Mesendoderm (in vitro differentiated cells): ENCODE measurements at regions not wholly inside any gene's neighbourhood (a gene's known extent, or its start where the extent isn't known, plus 50 kb on each side); places are given as distances from the start of the nearest gene placed in this dataset.
A peak's percentile ranks its signal among the peaks of the same experiment; 100 is the strongest.
"Not testable (repeated sequence)": the region's sequence is repeated elsewhere in the genome, so short reads cannot be mapped to it uniquely, and the experiment has no call there.

Experiments used
- DNase-seq: peaks from one replicate; pipeline ENCODE4 v3.0.0; 2013
- H2AK5ac ChIP-seq: 2 replicates; pipeline ENCODE4 v1.6.1; 2013; ENCODE audit warnings: low read length, inconsistent platforms
- H2BK120ac ChIP-seq: 2 replicates; pipeline ENCODE4 v1.6.1; 2013; ENCODE audit warnings: low read depth, mild to moderate bottlenecking, low read length, moderate library complexity, mixed read lengths
- H2BK15ac ChIP-seq: replicated peaks from 2 replicates; pipeline ENCODE4 v1.6.1; 2013; ENCODE audit warnings: low read depth, mild to moderate bottlenecking, moderate library complexity
- H2BK5ac ChIP-seq: 2 replicates; pipeline ENCODE4 v1.6.1; 2013; ENCODE audit warnings: low read length, inconsistent platforms
- H3K18ac ChIP-seq: 2 replicates; pipeline ENCODE4 v1.6.1; 2013; ENCODE audit warnings: mild to moderate bottlenecking, low read length, mixed read lengths
- H3K23ac ChIP-seq: one replicate; pipeline ENCODE4 v1.6.1; 2013; ENCODE audit warnings: low read length
- H3K27ac ChIP-seq: 2 replicates; pipeline ENCODE4 v1.5.1; 2013; ENCODE audit warnings: low read depth, mild to moderate bottlenecking, inconsistent platforms, low read length, moderate library complexity
- H3K27me3 ChIP-seq: 2 replicates; pipeline ENCODE4 v1.6.1; 2013; ENCODE audit warnings: low read length, control low read depth, mild to moderate bottlenecking, inconsistent platforms; ENCODE audit not compliant: insufficient read depth, poor library complexity
- H3K36me3 ChIP-seq: 2 replicates; pipeline ENCODE4 v1.6.1; 2013; ENCODE audit warnings: low read length, inconsistent platforms; ENCODE audit not compliant: control insufficient read depth, insufficient read depth
- H3K4ac ChIP-seq: one replicate; pipeline ENCODE4 v1.6.1; 2013; ENCODE audit warnings: low read depth, mild to moderate bottlenecking, low read length, moderate library complexity
- H3K4me1 ChIP-seq: 2 replicates; pipeline ENCODE4 v1.6.1; 2013; ENCODE audit warnings: low read depth, low read length, inconsistent platforms; ENCODE audit not compliant: control insufficient read depth
- H3K4me2 ChIP-seq: 2 replicates; pipeline ENCODE4 v1.6.1; 2013; ENCODE audit warnings: low read length
- H3K4me3 ChIP-seq: 2 replicates; pipeline ENCODE4 v1.5.1; 2013; ENCODE audit warnings: mild to moderate bottlenecking, low read length
- H3K56ac ChIP-seq: one replicate; pipeline ENCODE4 v1.6.1; 2013; ENCODE audit warnings: low read length
- H3K79me1 ChIP-seq: 2 replicates; pipeline ENCODE4 v1.6.1; 2013; ENCODE audit warnings: low read length, inconsistent platforms
- H3K79me2 ChIP-seq: 2 replicates; pipeline ENCODE4 v1.6.1; 2013; ENCODE audit warnings: mild to moderate bottlenecking, low read length; ENCODE audit not compliant: control insufficient read depth, insufficient read depth
- H3K9ac ChIP-seq: 2 replicates; pipeline ENCODE4 v1.6.1; 2013; ENCODE audit warnings: low read length, inconsistent platforms
- H4K5ac ChIP-seq: one replicate; pipeline ENCODE4 v1.6.1; 2013; ENCODE audit warnings: low read length
- H4K8ac ChIP-seq: one replicate; pipeline ENCODE4 v1.6.1; 2013; ENCODE audit warnings: low read depth, mild to moderate bottlenecking, control low read depth, low read length, moderate library complexity
- WGBS: extraction: QIAGEN DNeasy Blood & Tissue Kit; methylation state at CpG from one replicate; pipeline ENCODE4 v1.1.7; 2013; ENCODE audit warnings: low lambda C conversion rate, missing lambda C conversion rate; ENCODE audit not compliant: insufficient coverage; ENCODE audit errors: extremely low coverage; 5-methylcytosine and 5-hydroxymethylcytosine counted together

DNA sequence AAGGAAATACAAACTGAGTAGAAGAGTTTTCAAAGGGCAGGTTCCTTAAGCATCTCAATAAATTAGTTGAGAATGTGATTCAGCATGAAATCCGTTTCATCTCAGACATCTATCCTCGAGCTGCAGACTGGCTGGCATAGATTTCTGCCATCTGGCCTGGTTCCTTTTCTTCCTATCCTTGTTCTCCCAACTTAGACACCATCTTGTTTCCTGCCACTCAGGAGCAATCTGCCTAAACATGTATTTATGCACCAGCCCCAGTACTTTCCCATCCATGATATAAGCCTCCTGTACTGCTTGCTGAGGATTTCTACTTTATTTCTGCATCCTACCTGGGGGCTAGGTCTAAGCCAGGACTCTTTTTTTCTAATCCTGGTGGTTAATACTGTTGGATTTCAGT, 359.1 kb upstream of the C11orf87 start:
- H3K9ac ChIP-seq = no peak overlapping the region
- H2AK5ac ChIP-seq = no peak overlapping the region
- H3K23ac ChIP-seq = no peak overlapping the region
- H4K8ac ChIP-seq = no peak overlapping the region
- H3K4ac ChIP-seq = no peak overlapping the region
- H2BK5ac ChIP-seq = no peak overlapping the region
- H3K79me2 ChIP-seq = no peaks in the 10 kb centered on the region
- H4K5ac ChIP-seq = no peak overlapping the region
- DNase-seq = no peak
- H2BK120ac ChIP-seq = no peak overlapping the region
- no peaks in the 10 kb centered on the region for H3K79me1 ChIP-seq
- H3K4me3 ChIP-seq = no peak overlapping the region
- H3K4me2 ChIP-seq = no peak overlapping the region
- no peaks in the 10 kb centered on the region for H3K4me1 ChIP-seq
- no CpG with 5 or more reads among the region's 2 CpGs for WGBS
- H3K27ac ChIP-seq = no peak overlapping the region
- H2BK15ac ChIP-seq = no peak overlapping the region
- no peaks in the 10 kb centered on the region for H3K36me3 ChIP-seq
- no peak overlapping the region for H3K56ac ChIP-seq
- no peaks in the 10 kb centered on the region for H3K27me3 ChIP-seq
- no peak overlapping the region for H3K18ac ChIP-seq

DNA sequence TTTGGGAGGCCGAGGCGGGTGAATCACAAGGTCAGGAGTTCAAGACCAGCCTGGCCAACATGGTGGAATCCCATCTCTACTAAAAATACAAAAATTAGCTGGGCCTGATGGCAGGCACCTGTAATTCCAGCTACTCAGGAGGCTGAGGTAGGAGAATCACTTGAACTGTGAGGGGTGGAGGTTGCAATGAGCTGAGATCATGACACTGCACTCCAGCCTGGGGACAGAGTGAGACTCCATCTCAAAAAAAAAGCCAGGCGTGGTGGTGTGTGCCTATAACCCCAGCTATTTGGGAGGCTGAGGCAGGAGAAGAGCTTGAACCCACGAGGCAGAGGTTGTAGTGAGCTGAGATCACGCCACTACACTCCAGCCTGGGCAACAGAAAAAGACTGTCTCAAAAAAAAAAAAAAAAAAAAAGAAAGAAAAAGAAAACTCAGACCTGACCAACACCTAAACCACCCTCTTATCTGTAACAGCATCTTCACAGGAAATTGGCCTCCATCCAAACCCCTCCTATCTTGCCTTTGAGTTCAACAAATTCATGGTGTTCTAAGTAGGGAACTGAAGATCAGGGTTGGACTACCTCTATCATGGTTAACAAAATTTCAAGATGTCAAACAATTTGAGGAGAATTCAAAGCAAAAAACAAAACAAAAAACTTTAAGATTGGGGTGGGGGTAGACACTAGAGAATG, 357.2 kb upstream of the C11orf87 start:
- not testable (repeated sequence) for H3K4me3 ChIP-seq

GRCh38 chr11:109071262-109071661, 350.7 kb upstream of the C11orf87 start:
- no peak overlapping the region for H3K56ac ChIP-seq
- H3K79me1 ChIP-seq = no peaks in the 10 kb centered on the region
- no peak overlapping the region for H3K23ac ChIP-seq
- H4K5ac ChIP-seq = no peak overlapping the region
- H3K4me3 ChIP-seq = no peak overlapping the region
- no peak for DNase-seq
- no peak overlapping the region for H3K9ac ChIP-seq
- H3K27ac ChIP-seq = no peak overlapping the region
- no peaks in the 10 kb centered on the region for H3K4me1 ChIP-seq
- no peak overlapping the region for H3K4ac ChIP-seq
- no peak overlapping the region for H2BK5ac ChIP-seq
- H2AK5ac ChIP-seq = no peak overlapping the region
- H3K27me3 ChIP-seq = no peaks in the 10 kb centered on the region
- no peak overlapping the region for H2BK15ac ChIP-seq
- H3K79me2 ChIP-seq = no peaks in the 10 kb centered on the region
- no peak overlapping the region for H3K4me2 ChIP-seq
- no peak overlapping the region for H2BK120ac ChIP-seq
- H3K18ac ChIP-seq = no peak overlapping the region
- no peaks in the 10 kb centered on the region for H3K36me3 ChIP-seq
- no peak overlapping the region for H4K8ac ChIP-seq

More for the DNA sequence above, 357.2 kb upstream of the C11orf87 start:
- not testable (repeated sequence) for H3K4ac ChIP-seq, H3K23ac ChIP-seq, H3K56ac ChIP-seq, H3K27me3 ChIP-seq, H3K79me1 ChIP-seq, H4K5ac ChIP-seq, H3K9ac ChIP-seq, H3K79me2 ChIP-seq, H2BK120ac ChIP-seq, H2BK15ac ChIP-seq, H3K4me1 ChIP-seq, H2BK5ac ChIP-seq, H3K18ac ChIP-seq, H2AK5ac ChIP-seq, H3K27ac ChIP-seq, H3K36me3 ChIP-seq, H4K8ac ChIP-seq, H3K4me2 ChIP-seq
- DNase-seq = peak; percentile 11
- no CpG with 5 or more reads among the region's 5 CpGs for WGBS

DNA sequence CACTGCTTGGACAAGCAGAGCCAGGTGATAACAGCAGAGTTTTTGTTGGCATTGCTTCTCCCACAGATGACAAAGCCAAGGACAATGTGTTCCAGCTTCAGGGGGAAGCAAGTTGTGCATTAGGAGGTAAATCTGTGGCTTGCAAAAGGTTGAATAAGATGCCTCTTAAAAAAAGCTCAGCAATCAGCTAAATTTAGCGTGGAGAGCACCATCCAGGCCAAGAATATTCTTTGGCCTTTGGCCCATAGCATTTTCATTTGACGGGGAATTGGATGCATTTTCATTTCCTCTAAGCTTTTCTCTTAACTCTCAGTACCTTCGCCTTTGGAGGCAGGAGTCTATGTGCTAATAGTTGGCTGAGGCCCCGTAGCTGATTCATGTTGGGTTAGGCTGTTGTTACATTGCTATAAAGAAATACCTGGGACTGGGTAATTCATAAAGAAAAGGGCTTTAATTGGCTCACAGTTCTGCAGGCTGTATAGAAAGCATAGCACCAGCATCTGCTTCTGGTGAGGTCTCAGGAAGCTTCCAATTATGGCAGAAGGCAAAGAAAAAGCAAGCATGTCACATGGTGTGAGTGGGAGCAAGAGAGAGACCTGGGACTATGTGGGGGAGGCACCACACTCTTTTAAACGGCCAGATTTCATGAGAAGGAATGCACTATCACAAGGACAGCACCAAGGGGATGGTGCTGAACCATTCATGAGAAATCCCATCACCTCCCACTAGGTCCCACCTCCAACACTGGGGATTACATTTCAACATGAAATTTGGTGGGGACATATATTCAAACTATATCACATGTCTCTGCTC, 350.1 kb upstream of the C11orf87 start:
- H3K27me3 ChIP-seq = no peaks in the 10 kb centered on the region
- no peak overlapping the region for H3K4me2 ChIP-seq
- H2BK120ac ChIP-seq = no peak overlapping the region
- H3K79me1 ChIP-seq = no peaks in the 10 kb centered on the region
- H3K23ac ChIP-seq = no peak overlapping the region
- H3K36me3 ChIP-seq = no peaks in the 10 kb centered on the region
- H3K4me1 ChIP-seq = no peaks in the 10 kb centered on the region
- no peak overlapping the region for H2AK5ac ChIP-seq
- no peak for DNase-seq
- no peak overlapping the region for H2BK5ac ChIP-seq
- H3K9ac ChIP-seq = no peak overlapping the region
- no peak overlapping the region for H4K5ac ChIP-seq
- no peak overlapping the region for H3K56ac ChIP-seq
- no peak overlapping the region for H2BK15ac ChIP-seq
- H3K4ac ChIP-seq = no peak overlapping the region
- H3K18ac ChIP-seq = no peak overlapping the region
- WGBS = no CpG with 5 or more reads among the region's 5 CpGs
- no peak overlapping the region for H4K8ac ChIP-seq
- no peak overlapping the region for H3K27ac ChIP-seq
- H3K4me3 ChIP-seq = no peak overlapping the region
- no peaks in the 10 kb centered on the region for H3K79me2 ChIP-seq

- no peak overlapping the region for H4K5ac ChIP-seq
These were observed 348.8 kb upstream of the C11orf87 start for GRCh38 chr11:109073032-109073822.

More at GRCh38 chr11:109073032-109073822, 348.8 kb upstream of the C11orf87 start:
- no peak overlapping the region for H3K4me3 ChIP-seq
- no peak overlapping the region for H3K9ac ChIP-seq
- H2BK5ac ChIP-seq = no peak overlapping the region
- no peak overlapping the region for H3K18ac ChIP-seq
- H2BK120ac ChIP-seq = no peak overlapping the region
- H3K56ac ChIP-seq = no peak overlapping the region
- no peak overlapping the region for H3K23ac ChIP-seq
- H3K4ac ChIP-seq = no peak overlapping the region
- DNase-seq = no peak
- H4K8ac ChIP-seq = no peak overlapping the region
- no CpG with 5 or more reads among the region's 4 CpGs for WGBS
- H3K79me2 ChIP-seq = no peaks in the 10 kb centered on the region
- H3K27me3 ChIP-seq = no peaks in the 10 kb centered on the region
- H3K27ac ChIP-seq = no peak overlapping the region
- no peaks in the 10 kb centered on the region for H3K36me3 ChIP-seq
- H3K4me2 ChIP-seq = no peak overlapping the region
- H3K79me1 ChIP-seq = no peaks in the 10 kb centered on the region
- H2BK15ac ChIP-seq = no peak overlapping the region
- no peaks in the 10 kb centered on the region for H3K4me1 ChIP-seq
- no peak overlapping the region for H2AK5ac ChIP-seq
